GM18519 (cell line): ENCODE measurements at regions not wholly inside any gene's neighbourhood (a gene's known extent, or its start where the extent isn't known, plus 50 kb on each side); places are given as distances from the start of the nearest gene placed in this dataset.

Experiments used
- ATAC-seq: cut with Tn5 transposase; IDR thresholded peaks from one replicate; pipeline ENCODE4 v1.9.1; 2021; ENCODE audit warnings: mild to moderate bottlenecking, moderate library complexity; ENCODE audit not compliant: unreplicated experiment, low FRiP score

DNA sequence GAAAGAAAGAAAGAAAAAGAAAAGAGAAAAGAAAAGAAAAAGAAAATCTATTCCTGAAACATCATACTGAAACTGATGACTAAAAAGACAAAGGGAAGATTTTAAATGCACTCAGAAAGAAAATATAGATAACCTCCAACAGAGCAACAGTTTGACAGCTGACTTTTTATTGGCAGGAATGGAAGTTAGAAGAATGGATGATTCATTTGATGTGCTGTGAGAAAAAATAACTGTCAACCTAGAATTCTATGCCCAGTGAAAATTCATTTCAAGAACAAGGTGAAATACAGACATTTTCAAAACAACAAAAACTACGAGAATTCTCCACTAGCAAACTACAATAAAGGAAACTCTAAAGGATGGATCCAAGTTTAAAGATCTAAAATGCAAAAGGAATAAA, 50.5 kb upstream of the HSPA12A start:
- ATAC-seq = no peak

DNA sequence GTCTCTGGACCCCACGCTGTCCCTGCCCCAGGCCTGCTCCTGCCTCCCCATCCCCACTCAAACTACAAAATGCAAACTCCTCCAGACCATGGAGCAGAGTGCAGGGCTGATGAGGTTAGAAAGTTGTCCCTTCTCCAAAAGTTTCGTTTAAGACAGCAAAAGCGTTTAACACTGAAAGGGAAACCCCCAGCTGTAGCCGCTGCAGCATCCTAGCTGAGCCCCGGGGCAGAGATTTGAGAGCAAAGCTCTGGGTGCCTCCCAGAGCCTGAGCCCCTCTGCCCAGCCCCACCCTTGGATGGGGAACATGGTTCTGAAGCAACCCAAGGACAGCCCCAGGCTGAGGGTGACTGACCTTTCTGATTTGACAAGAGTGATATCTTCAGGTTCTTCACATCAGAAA, 52.8 kb upstream of the ENO4 start:
- ATAC-seq = no peak

DNA sequence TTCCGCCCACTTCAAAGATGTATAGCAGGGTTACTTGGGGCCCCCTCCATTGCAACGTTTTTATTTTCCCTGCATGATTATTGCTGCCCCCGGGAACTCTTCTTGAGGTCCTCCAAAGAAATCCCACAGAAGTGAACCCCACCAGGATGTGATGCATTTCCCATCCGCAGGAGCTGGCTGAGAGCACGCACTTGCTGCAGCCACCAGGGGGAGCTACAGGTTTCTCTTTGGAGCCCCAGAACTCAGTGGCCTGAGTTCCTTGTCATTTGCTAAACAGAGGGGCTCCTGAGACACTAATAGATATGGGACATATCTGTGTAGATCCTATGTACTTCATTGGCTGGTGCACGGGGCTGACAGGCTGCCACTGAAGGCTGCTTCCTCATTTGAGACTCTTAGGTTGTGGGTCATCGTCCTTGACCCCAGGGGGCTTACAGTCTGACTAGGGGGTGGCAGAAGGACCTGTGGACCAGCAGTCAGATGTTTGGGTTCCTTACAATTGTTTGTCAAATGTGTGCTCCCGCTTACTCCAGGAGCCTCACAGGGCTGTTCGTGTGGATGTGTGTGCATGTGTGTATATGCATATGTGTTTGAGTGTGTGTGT, 52.3 kb upstream of the ENO4 start:
- ATAC-seq = peak; percentile 74

DNA sequence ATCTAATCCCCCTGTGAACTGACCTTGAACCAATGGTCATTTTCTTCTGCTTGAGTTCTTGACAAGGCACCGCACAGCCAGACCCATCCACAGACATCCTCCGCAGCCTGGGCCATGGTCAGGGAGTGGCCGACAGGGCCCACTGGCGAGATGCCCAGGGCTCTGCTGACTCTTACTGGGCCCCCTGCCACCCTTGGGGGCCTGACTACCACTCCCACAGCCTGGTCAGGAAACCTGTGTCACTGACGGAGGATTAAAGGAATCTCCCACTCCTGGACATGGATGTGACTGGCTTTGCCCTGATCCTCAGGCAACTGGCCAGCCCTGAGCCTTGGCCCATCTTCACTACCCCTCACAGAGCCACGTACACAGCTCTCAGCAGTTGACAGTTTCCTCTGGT, 50.4 kb upstream of the ENO4 start:
- ATAC-seq = no peak
